Ecto neural progenitor cell (in vitro differentiated cells): ENCODE measurements at regions not wholly inside any gene's neighbourhood (a gene's known extent, or its start where the extent isn't known, plus 50 kb on each side); places are given as distances from the start of the nearest gene placed in this dataset.
"Not testable (repeated sequence)": the region's sequence is repeated elsewhere in the genome, so short reads cannot be mapped to it uniquely, and the experiment has no call there.

Source experiments
- DNase-seq: peaks from one replicate; pipeline ENCODE4 v3.0.0-alpha.2; 2018; ENCODE audit warnings: low spot score

DNA sequence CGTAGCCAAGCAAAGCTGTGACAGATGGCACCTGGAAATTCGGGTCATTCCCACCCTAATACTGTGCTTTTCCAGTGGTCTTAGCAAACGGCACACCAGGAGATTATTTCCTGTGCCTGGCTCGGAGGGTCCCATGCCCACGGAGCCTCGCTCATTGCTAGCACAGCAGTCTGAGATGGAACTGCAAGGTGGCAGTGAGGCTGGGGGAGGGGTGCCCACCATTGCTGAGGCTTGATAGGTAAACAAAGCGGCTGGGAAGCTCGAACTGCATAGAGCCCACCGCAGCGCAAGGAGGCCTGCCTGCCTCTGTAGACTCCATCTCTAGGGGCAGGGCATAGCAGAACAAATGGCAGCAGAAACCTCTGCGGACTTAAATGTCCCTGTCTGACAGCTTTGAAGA lies 942.8 kb downstream of the METTL15 start:
- not testable (repeated sequence) for DNase-seq

DNA sequence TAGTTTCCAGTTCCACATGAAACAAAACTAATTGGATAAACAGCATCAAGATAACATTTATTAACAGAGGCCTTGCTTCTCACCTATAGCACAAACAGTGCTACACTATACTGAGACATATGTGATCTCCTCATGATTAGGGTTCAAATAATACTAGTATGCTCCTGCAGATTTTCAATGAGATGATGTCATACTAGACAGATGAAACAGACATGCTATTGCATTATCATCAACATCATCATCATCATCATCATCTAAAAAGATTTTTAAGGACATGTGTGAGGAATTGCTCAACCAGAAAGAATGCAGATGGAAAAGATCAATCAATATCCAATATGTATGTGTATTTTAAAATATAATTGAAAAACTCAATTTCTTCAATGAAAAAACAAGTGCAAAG lies 932.3 kb downstream of the METTL15 start:
- no peak for DNase-seq

DNA sequence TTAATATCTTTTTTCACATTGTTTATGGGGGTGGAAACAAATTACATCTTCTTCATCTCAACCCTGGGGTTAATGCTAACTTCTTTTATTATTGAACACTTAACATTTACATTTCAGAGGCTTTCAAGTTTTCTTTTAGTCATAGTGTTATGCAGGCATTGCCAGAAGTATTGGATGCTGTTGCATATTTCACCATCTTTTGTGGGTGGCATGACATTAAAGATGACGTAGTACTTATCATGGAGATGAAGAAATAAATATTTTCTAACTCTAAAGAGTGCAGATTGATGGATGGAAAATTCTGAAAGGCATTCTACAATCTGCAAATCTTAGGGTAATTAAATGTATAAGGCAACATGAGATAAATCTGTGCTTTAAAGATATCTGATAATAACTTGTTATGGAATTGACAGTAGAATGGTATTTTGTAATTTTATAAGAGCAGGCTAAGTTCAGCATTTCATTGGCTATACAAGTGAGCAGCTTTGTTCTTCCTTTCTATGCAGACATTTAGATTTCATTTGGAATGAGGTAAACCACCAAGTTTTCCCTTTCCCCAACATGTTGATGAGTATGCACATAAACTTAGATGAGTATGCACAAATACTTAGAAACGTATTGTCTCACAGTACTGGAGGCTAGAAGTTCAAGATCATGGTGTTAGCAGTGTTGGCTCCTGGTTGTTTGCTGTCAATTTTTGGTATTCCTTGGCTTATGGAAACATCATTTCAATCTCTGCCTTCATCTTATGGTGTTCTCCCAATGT lies 924.4 kb downstream of the METTL15 start:
- no peak for DNase-seq

DNA sequence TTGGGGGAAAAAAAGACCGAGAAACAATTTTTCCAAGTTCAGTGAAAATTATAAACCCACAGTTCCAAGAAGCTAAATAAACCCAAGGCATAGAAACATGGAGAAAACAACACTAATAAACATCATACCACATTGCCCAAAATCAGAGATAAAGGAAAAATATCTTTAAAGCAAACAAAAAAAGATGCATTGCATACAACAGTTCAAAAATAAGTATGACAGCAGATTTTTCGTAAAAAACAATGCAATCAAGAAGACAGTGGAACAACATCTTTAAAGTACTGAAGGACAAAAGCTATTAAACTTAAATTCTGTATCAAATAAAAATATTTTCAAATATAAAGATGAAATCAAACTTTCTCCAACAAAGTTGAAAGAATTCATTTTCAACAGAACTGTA lies 921.3 kb downstream of the METTL15 start:
- DNase-seq, result no peak

DNA sequence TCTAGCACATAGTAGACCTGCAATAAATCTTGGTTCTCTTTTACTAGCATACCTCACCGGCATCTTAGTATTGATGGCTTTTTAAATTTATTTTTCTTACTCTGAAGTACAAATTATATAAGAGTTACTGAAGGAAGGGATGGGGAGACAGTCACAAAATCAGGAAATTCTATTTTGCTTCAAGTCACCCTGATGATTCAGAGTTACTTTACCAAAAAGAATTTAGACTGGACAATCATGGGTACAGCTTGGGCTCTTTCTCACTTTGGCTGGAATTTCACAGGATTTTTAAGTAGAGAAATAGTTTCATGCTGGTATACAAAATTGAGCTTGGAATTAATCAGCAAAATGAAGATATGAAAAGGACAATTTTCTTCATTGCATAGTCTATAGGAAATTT lies 919.2 kb downstream of the METTL15 start:
- no peak for DNase-seq

DNA sequence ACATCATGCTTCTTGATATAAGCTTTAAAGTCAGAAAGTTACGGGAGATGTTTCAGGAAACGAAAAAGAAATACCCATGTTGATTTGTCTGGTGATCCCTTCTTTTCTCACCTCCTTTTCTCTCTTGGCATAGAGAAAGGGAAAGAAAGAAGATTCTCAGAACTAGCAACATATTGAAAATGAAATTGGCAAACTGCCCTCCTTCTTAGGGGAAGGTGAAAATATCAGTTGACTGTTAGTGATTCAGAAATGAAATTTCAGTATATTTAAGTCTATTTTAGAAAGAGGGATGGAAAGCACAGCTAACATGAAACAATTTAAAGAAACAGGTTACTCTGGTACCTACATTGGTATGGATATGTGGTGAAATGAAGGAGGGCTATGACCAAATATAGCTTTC lies 918.1 kb downstream of the METTL15 start:
- no peak for DNase-seq

DNA sequence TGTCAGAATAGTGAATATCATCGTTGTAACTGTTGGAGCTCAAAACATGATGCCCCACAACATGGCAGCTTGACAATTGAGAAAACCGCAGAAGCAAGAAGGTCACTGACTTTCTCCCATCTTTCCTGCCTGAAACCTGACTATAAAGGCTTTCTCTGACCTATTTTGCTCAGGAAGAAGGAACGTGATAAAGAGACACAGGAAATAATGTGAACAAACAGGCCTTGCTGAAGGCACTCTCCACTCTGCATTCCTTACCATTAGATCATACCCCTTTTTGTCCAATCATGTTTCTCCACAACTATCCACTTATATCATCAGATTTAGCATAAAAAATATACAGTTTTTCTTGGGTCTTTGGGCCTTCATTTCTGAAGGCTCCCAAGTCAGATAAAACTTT lies 916.8 kb downstream of the METTL15 start:
- DNase-seq, result no peak

DNA sequence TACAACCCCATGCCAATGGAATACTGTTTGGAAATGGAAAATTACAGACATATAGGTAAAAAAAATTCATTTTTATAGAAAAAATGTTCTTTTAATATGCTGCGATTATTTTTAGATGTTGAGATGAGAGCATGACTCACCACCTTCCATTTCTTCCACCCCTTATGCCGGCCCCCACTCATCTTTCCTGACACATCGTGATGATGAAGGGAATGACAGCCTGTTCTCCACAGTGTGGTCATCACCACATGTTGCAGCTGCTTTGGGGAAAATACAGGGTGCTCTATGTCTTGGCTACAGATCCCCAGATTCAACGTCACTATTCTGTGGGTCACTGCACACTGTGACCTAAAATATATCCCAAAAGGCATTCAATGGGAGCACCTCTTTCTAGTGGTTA lies 916.2 kb downstream of the METTL15 start:
- DNase-seq, result no peak

DNA sequence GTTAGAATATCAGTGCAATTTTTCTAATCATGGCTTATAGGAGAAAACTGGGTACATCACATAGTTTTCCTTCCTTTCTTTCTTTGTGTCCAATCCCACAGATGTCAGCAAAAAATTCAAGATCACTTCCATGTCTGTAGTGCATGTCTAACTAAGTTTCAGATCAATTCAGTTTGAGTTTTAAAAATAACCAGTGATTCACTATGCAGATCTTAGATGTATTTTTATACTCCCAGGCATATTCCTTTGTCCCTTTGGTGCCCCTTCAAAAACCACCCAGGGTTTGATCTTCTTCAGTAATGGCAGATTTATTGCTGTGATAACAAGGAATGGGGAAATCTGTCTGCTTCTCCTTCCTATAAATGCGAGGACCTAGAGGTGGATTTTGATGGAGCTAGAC lies 915.6 kb downstream of the METTL15 start:
- no peak for DNase-seq

DNA sequence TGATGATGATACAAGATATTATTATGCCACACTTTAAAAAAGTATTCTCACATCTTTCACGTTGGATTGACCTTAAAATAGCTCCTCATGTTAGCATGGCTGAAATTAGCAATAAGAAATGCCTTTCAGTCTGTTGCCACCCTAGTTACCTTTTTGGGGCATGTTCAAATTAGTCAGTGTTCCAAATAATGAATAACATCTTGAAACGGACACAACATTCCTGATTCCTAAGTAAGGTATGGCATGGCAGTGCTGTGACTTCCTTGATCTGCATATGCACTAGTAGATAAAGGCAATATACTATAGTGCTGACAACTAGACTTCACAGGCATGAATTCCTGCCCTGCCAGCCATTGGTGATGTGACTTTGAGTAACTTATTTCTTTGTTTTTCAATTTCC lies 914.5 kb downstream of the METTL15 start:
- no peak for DNase-seq

DNA sequence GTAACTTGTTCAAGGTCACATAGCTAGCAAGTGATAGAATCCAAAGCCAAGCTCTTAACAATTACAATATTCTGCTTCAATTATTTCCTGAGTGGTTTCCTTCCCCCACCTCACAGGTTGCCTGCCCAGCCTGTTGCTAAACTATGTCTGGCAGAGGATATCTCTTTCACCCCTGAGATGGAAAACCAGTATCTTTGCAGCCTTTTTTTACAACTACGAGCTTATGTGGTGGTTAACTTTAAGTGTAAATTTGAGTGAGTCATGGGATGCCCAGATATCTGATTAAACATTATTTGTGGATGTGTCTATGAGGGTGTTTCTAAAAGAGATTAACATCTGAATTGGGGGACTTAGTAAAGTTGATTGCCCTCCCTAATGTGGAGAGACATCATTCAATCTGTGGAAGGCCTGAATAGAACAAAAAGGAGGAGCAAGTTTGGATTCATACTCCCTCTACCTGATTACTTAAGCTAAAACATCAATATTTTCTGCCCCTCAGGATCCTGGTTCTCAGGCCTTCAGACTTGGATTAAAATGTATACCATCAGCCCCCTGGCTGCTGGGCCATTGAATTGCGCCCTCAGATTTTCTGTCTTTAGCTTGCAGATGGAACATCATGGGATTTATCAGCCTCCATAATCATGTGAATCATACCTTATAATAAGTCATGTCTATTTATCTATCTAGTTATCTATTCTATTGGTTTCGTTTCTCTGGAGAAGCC lies 911.9 kb downstream of the METTL15 start:
- DNase-seq, result no peak

DNA sequence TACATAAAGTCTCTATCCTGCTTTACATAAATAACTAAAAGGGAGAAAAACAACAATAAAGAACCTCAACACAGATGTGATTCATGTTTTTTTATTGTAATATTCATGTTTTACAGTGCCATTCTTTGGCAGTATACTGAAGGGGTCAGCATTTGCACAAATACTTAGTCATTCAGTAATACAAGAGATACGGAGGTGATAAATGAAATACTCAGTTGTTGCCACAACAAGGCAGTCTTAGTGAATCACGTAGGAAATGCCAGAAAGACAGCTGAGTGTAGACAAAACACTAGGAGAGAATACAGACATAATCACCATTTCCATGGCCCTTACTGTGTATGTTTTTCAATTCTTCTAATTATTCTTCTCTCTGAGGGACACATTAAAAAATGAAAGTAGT lies 910.4 kb downstream of the METTL15 start:
- DNase-seq, result no peak

DNA sequence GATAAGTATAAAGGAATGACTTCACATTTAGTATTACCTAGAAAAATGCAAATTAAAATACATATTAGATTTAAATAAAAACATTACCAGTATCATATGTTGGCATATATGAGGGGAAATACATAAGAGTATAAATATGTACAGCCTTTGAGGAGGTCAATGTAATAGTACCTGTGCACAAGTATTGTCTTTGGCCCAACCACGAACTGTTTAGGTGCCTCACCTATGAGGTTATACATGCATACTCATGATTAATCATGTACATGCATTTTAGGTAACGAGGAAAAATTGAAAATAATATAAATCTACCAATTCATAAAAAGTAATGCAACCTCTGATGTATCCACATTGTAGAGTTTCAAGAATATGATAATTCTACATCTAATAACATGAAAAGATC lies 909.8 kb downstream of the METTL15 start:
- DNase-seq, result no peak

DNA sequence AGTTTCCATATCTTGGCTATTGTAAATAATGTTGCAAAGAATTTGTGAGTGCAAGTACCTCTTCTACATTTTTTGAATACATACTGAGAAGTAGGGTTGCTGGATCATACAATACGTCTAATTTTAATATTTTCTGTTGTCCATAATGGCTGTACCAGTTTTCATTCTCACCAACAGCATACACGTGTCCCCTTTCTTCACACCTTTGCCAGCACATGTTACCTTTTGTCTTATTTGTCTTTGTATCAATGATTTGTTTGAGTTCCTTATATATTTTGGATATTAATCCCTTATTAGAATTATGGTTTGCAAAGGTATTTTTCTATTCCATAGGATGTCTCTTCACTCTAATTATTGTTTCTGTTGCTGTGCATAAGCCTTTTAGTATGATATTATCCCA lies 904.3 kb downstream of the METTL15 start:
- DNase-seq, result no peak

DNA sequence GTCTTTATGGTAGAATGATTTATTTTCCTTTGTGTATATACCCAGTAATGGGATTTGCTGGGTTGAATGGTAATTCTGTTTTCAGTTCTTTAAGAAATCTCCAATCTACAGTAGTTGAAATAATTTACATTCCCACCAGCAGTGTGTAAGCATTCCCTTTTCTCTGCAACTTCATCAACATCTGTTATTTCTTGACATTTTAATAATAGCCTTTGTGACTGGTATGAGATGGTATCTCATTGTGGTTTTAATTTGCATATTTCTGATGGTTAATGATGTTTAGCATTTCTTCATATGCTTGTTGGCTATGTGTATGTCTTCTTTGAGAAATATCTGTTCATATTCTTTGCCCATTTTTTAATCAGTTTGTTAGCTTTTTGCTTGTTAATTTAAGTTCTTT lies 901.2 kb downstream of the METTL15 start:
- no peak for DNase-seq

DNA sequence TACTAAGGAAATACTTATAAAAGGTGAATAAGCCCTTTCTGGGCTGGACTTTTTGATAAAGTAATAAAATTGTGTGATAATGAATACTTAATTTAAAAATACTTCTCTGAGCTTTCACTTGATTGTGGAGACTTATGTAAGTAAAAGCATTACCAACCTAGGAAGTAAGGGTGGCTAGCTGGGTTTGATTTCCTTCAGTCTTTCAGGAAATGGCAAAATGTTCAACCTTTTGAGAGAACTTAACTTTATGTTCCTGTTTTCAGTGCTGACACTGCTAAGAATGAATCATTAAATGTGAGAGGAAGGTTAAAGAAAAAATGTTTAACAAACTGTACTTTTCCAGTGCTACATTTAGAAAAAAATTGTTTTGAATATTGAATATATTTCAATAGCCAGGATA lies 900.3 kb downstream of the METTL15 start:
- DNase-seq, result no peak

DNA sequence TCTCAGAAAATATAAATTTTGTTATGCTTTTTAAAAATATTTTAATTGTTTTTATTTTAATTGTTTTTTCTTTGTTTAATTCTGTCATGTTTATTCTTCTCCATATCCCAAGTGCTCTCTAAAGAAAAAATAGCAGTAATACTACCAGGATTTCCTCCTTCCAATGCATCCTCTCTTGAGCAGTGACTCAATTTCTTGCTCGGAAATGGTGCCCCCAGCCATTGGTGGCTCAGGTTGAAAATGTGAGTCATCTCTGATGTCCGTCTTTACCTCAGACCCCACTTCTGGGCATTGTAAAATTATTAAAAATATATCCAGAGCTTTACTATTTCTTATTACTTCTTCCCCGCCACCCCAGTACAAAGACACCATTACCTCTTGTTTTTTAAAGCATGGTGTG lies 898.5 kb downstream of the METTL15 start:
- no peak for DNase-seq

DNA sequence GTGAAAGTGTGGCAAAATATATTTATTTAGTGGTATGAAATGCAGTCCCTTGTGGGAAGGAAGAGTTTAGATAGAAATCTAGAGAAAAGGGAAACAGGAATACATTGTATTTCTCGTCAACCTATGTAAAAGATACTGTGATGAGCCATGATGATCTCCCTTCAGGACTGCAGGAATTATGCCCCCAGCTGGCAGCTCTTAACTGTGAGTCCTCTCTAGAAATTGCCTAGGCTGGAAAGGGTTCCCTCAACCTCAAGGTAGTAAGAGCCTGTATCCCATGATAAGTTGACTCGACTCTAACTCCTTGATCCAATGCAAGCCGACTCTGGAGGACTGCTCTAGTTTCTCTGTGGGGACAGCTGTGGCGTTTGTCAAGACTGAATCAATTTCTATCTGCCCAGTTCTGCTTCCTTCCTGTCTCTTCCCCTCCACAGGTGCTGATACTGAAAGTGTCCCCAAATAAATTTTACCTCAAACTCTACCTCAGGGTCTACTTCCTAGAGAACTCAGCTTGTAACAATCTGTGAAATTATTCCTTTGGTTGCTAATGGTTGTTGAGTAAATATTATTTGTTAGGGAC lies 897.3 kb downstream of the METTL15 start:
- no peak for DNase-seq

DNA sequence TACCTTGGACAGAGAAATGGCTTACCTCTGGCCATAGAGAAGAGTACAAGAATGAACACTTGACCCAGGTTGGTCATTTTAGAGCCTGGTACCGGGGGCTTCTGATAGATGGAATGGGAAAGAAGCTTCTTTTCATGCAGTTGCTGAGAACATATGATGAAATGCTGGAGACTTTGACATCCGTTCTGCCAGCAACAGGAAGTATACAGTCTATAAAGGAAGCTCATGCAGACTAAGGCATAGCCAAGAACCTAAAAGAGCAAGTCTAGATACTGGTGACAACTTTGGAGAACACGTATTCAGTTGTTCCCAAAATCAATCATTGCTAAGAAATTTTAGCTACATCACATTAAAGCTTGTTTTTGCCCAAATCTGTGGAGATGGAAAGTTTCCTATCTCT lies 894.6 kb downstream of the METTL15 start:
- no peak for DNase-seq

DNA sequence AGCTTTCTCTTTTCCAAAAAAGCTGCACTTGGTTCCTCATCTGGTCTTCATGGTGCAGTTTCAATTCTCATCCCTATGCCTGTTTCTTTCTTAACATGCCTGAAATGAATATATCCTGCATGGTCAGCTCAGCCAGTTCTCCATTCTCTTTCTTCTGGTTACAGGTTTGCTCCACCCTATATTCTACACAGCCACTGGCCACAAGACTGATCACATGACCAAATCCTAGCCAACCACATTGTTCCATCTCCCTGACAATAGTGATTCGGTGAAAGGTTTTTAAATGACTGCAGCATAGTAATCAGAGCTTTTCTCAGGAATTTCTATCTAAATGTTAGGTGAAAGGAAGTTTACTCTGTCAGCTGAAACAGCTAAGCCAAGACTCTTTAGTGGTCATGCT lies 891.4 kb downstream of the METTL15 start:
- no peak for DNase-seq

DNA sequence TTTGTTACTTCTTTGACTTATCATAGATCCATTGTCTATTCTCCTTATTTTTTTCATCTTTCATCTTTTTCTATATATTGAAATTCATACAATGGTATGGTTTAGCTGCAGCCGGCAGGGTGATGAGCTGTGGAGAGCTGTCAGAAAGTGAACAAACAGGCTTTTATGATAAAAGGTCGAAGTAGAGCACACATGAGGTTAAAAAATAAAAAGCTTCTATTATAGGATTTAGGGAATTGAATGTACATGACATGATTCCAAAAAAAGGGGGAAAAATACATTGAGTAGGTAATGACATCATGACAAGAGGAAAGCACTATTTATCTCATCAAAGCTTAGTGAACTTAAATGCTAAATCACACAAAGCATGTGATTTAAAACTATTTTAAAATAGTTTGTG lies 884.8 kb downstream of the METTL15 start:
- no peak for DNase-seq

DNA sequence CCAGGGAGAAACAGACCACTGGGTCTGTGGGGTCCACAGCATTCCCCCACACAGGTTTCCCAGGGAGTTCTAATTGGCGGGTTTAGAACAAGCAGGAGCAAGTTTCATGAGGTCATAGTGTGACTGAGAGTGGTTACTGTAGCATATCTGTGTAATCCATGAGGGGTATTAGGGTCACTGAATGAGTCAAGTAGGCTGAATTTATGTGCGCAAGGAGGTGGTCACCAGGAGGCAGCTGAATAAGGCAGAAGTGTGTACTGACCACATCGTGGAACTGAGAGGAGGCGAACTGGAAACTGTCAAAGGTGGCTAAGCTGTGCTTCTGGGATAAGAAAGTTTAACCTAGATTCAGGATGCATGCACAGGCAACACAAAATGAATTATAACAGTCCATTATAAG lies 876.0 kb downstream of the METTL15 start:
- no peak for DNase-seq

DNA sequence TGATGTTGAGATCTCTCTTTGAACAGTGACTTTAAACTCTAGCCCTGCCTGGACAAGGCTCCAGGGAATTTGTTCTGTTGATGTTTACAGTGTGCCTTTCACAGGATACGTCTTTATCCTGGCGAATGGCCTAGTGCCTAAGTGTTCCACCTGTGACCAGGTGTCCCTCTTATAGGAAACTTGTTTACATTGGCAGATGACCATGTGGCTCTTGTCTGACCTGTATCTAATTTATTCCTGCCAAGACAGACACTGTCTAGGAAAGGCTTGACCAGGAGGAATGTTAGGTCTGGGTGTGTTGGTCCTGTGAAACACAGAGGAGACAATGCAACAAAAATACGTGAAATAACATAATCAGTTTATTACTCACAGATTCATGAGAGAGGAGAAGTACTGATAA lies 875.6 kb downstream of the METTL15 start:
- DNase-seq, result no peak

DNA sequence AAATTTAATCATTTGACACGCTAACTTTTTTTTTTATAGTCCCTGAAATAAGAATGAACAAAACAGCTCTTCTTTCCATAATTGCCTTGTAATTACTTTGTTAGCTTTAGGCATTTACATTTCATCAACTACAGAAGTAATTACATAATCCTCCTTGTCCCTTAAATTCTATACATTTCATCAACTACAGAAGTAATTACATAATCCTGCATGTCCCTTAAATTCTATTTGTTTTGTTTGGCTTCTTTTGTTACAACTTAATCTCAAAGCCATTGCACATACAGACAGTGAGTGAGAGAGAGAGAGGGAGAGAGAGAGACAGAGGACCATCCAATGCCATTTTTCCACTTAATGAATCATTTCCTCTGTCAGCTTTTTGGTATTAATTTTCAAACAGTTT lies 873.2 kb downstream of the METTL15 start:
- no peak for DNase-seq
